ENCODE measurements at regions not wholly inside any gene's neighbourhood (a gene's known extent, or its start where the extent isn't known, plus 50 kb on each side); places are given as distances from the start of the nearest gene placed in this dataset.

DNA sequence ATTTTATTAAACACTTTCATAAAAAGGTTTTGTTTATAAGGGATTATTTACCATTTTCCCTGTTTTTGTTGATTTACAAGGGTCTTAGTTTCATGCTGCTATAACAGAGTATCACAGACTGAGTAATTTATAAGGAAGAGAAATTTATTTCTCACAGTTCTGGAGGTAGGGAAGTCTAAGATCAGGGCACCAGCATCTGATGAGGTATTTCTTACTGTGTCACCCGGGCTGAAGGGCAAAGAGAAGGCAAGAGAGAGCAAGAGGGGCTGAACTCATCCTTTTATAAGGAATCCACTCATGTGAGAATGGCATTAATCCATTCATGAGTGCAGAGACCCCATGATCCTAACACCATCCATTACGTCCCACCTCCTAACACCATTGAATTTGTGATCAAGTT, 160.0 kb upstream of the SLC39A10 start:
- WGBS (ENCODE audit: low lambda C conversion rate): 86% methylated on average over 2 of the region's 2 CpGs

More for the DNA sequence above, 160.0 kb upstream of the SLC39A10 start:
- Histone ChIP-seq H3K9me3 (no peaks in the 10 kb centered on the region), H3K36me3 (replicated peaks in 1 of 2; ENCODE audit: control insufficient read depth in 1 of 2, insufficient read depth in 2 of 2, low read length in 1 of 2) (no peaks in the 10 kb centered on the region), H3K4me2 (no peak overlapping the region), H3K79me2 (ENCODE audit: insufficient read depth) (no peaks in the 10 kb centered on the region), H3K4me1 (ENCODE audit: control insufficient read depth in 1 of 2, insufficient read depth in 2 of 2, low read depth in 1 of 2, low read length in 1 of 2) (peaks cover 0 to 5% of the 10 kb centered on the region in 2 experiments; a peak in 2 of 4 replicates), H3K27ac (ENCODE audit: low read depth in 2 of 2, low read length in 1 of 2) (no peak overlapping the region), H2AFZ (ENCODE audit: low read depth) (no peak overlapping the region), H3K4me3 (ENCODE audit: low read depth in 2 of 2, low read length in 1 of 2) (no peak overlapping the region), H3K27me3 (ENCODE audit: insufficient read depth) (no peaks in the 10 kb centered on the region), H3F3A (replicated peaks; ENCODE audit: insufficient read depth) (no peaks in the 10 kb centered on the region), H4K20me1 (ENCODE audit: insufficient read depth) (no peaks in the 10 kb centered on the region), H3K9ac (no peak overlapping the region), H3K9me2 (no peaks in the 10 kb centered on the region)
- ChIA-PET POLR2A (no interaction called here), CTCF (no interaction called here)
- TF ChIP-seq TCF12 (IDR thresholded peaks at IDR 0.05) (no peak), NRF1 (IDR thresholded peaks at IDR 0.05; ENCODE audit: low read depth, low read length) (no peak), GATA2 (CRISPR knock-in tag; IDR thresholded peaks at IDR 0.05) (no peak), NFIC (IDR thresholded peaks at IDR 0.05; ENCODE audit: borderline replicate concordance) (no peak), FOXJ3 (CRISPR knock-in tag; IDR thresholded peaks at IDR 0.05) (no peak), MEF2A (IDR thresholded peaks at IDR 0.05; ENCODE audit: borderline replicate concordance, low read depth) (no peak), FOSL2 (IDR thresholded peaks at IDR 0.05; ENCODE audit: borderline replicate concordance, low read depth) (no peak), EP300 (IDR thresholded peaks at IDR 0.05; ENCODE audit: borderline replicate concordance in 1 of 2, low read depth in 1 of 2, low read length in 1 of 2) (no peak), YY1 (IDR thresholded peaks at IDR 0.05; ENCODE audit: low read depth) (no peak), TEAD4 (IDR thresholded peaks at IDR 0.05; ENCODE audit: borderline replicate concordance, insufficient read depth) (no peak), RAD21 (IDR thresholded peaks at IDR 0.05; ENCODE audit: low read length) (no peak), SIN3A (IDR thresholded peaks at IDR 0.05; ENCODE audit: borderline replicate concordance, low read depth, low read length) (no peak)
- TF ChIP-seq, protein P1, sequence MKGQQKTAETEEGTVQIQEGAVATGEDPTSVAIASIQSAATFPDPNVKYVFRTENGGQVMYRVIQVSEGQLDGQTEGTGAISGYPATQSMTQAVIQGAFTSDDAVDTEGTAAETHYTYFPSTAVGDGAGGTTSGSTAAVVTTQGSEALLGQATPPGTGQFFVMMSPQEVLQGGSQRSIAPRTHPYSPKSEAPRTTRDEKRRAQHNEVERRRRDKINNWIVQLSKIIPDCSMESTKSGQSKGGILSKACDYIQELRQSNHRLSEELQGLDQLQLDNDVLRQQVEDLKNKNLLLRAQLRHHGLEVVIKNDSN (IDR thresholded peaks at IDR 0.05; ENCODE audit: borderline replicate concordance, low read depth): no peak
- TF ChIP-seq, protein P2, sequence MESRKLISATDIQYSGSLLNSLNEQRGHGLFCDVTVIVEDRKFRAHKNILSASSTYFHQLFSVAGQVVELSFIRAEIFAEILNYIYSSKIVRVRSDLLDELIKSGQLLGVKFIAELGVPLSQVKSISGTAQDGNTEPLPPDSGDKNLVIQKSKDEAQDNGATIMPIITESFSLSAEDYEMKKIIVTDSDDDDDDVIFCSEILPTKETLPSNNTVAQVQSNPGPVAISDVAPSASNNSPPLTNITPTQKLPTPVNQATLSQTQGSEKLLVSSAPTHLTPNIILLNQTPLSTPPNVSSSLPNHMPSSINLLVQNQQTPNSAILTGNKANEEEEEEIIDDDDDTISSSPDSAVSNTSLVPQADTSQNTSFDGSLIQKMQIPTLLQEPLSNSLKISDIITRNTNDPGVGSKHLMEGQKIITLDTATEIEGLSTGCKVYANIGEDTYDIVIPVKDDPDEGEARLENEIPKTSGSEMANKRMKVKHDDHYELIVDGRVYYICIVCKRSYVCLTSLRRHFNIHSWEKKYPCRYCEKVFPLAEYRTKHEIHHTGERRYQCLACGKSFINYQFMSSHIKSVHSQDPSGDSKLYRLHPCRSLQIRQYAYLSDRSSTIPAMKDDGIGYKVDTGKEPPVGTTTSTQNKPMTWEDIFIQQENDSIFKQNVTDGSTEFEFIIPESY (IDR thresholded peaks at IDR 0.05; ENCODE audit: borderline replicate concordance, low read depth): no peak
- TF ChIP-seq, protein P3, sequence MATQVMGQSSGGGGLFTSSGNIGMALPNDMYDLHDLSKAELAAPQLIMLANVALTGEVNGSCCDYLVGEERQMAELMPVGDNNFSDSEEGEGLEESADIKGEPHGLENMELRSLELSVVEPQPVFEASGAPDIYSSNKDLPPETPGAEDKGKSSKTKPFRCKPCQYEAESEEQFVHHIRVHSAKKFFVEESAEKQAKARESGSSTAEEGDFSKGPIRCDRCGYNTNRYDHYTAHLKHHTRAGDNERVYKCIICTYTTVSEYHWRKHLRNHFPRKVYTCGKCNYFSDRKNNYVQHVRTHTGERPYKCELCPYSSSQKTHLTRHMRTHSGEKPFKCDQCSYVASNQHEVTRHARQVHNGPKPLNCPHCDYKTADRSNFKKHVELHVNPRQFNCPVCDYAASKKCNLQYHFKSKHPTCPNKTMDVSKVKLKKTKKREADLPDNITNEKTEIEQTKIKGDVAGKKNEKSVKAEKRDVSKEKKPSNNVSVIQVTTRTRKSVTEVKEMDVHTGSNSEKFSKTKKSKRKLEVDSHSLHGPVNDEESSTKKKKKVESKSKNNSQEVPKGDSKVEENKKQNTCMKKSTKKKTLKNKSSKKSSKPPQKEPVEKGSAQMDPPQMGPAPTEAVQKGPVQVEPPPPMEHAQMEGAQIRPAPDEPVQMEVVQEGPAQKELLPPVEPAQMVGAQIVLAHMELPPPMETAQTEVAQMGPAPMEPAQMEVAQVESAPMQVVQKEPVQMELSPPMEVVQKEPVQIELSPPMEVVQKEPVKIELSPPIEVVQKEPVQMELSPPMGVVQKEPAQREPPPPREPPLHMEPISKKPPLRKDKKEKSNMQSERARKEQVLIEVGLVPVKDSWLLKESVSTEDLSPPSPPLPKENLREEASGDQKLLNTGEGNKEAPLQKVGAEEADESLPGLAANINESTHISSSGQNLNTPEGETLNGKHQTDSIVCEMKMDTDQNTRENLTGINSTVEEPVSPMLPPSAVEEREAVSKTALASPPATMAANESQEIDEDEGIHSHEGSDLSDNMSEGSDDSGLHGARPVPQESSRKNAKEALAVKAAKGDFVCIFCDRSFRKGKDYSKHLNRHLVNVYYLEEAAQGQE (IDR thresholded peaks at IDR 0.05; ENCODE audit: low read depth, low read length): no peak
- TF ChIP-seq, protein P4, sequence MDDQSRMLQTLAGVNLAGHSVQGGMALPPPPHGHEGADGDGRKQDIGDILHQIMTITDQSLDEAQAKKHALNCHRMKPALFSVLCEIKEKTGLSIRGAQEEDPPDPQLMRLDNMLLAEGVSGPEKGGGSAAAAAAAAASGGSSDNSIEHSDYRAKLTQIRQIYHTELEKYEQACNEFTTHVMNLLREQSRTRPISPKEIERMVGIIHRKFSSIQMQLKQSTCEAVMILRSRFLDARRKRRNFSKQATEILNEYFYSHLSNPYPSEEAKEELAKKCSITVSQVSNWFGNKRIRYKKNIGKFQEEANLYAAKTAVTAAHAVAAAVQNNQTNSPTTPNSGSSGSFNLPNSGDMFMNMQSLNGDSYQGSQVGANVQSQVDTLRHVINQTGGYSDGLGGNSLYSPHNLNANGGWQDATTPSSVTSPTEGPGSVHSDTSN (IDR thresholded peaks at IDR 0.05): no peak
- TF ChIP-seq, protein P5, sequence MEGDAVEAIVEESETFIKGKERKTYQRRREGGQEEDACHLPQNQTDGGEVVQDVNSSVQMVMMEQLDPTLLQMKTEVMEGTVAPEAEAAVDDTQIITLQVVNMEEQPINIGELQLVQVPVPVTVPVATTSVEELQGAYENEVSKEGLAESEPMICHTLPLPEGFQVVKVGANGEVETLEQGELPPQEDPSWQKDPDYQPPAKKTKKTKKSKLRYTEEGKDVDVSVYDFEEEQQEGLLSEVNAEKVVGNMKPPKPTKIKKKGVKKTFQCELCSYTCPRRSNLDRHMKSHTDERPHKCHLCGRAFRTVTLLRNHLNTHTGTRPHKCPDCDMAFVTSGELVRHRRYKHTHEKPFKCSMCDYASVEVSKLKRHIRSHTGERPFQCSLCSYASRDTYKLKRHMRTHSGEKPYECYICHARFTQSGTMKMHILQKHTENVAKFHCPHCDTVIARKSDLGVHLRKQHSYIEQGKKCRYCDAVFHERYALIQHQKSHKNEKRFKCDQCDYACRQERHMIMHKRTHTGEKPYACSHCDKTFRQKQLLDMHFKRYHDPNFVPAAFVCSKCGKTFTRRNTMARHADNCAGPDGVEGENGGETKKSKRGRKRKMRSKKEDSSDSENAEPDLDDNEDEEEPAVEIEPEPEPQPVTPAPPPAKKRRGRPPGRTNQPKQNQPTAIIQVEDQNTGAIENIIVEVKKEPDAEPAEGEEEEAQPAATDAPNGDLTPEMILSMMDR (IDR thresholded peaks at IDR 0.05): no peak
- no peak for DNase-seq
